Neural cell (in vitro differentiated cells): ENCODE measurements at regions not wholly inside any gene's neighbourhood (a gene's known extent, or its start where the extent isn't known, plus 50 kb on each side); places are given as distances from the start of the nearest gene placed in this dataset.
"Not testable (repeated sequence)": the region's sequence is repeated elsewhere in the genome, so short reads cannot be mapped to it uniquely, and the experiment has no call there.

Experiments used
- H2AFZ ChIP-seq: fragments of 200-600, 300-800 bp; sonication (generic), shearing (Covaris generic); 2 replicates; pipeline ENCODE4 v1.6.0; 2014; ENCODE audit warnings: low read depth, mild to moderate bottlenecking, antibody characterized with exemption, low read length, moderate library complexity
- H3F3A ChIP-seq: fragments of 200-600 bp; shearing (Covaris generic); 2 replicates; pipeline ENCODE4 v1.6.1; 2016; ENCODE audit warnings: mild to moderate bottlenecking, moderate library complexity, mixed read lengths, antibody characterized with exemption, low read length; ENCODE audit not compliant: insufficient read depth, poor library complexity, severe bottlenecking
- H3K27ac ChIP-seq: fragments of 200-600, 300-800 bp; sonication (generic), shearing (Covaris generic); 2 replicates; pipeline ENCODE4 v1.5.1; 2014; ENCODE audit warnings: mild to moderate bottlenecking, low read length, moderate library complexity
- H3K27me3 ChIP-seq: fragments of 300-800, 200-600 bp; sonication (generic), shearing (Covaris generic); 2 replicates; pipeline ENCODE4 v1.6.0; 2014; ENCODE audit warnings: mild to moderate bottlenecking, low read depth, low read length, moderate library complexity; ENCODE audit not compliant: insufficient read depth
- H3K36me3 ChIP-seq: fragments of 300-800, 200-600 bp; sonication (generic), shearing (Covaris generic); 2 replicates; pipeline ENCODE4 v1.5.1; 2014; ENCODE audit warnings: mild to moderate bottlenecking, antibody characterized with exemption, low read length, moderate library complexity; ENCODE audit not compliant: insufficient read depth
- H3K4me2 ChIP-seq: fragments of 300-800, 200-600 bp; sonication (generic), shearing (Covaris generic); 2 replicates; pipeline ENCODE4 v1.6.0; 2014; ENCODE audit warnings: mild to moderate bottlenecking, low read length
- H3K4me3 ChIP-seq: fragments of 300-800, 200-600 bp; sonication (generic), shearing (Covaris generic); 2 replicates; pipeline ENCODE4 v1.5.1; 2014; ENCODE audit warnings: mild to moderate bottlenecking, low read length, moderate library complexity
- H3K79me2 ChIP-seq: fragments of 200-600 bp; shearing (Covaris generic); replicated peaks from 2 replicates; pipeline ENCODE4 v1.6.0; 2014; ENCODE audit warnings: mild to moderate bottlenecking, low read length, moderate library complexity; ENCODE audit not compliant: insufficient read depth
- H3K9ac ChIP-seq: fragments of 300-800, 200-600 bp; sonication (generic), shearing (Covaris generic); 2 replicates; pipeline ENCODE4 v1.6.1; 2016; ENCODE audit warnings: mild to moderate bottlenecking, low read length, mixed read lengths
- H3K9me2 ChIP-seq: fragments of 200-600 bp; shearing (Covaris generic); 2 replicates; pipeline ENCODE4 v1.6.1; 2016; ENCODE audit warnings: mild to moderate bottlenecking, low read length, mixed read lengths; ENCODE audit not compliant: insufficient read depth
- H3K9me3 ChIP-seq: fragments of 200-600, 300-800 bp; sonication (generic), shearing (Covaris generic); 2 replicates; pipeline ENCODE4 v1.6.1; 2016; ENCODE audit warnings: mild to moderate bottlenecking, mixed run types, low read length, moderate library complexity, mixed read lengths
- H4K20me1 ChIP-seq: fragments of 200-600 bp; shearing (Covaris generic); 2 replicates; pipeline ENCODE4 v1.6.1; 2016; ENCODE audit warnings: mild to moderate bottlenecking, mixed run types; ENCODE audit not compliant: insufficient read depth
- CTCF ChIP-seq: fragments of 450-650 bp; IDR thresholded peaks from 2 replicates; pipeline ENCODE4 v1.5.1; 2014; ENCODE audit warnings: antibody characterized with exemption, mild to moderate bottlenecking, moderate library complexity; ENCODE audit not compliant: poor library complexity, severe bottlenecking
- EP300 ChIP-seq: fragments of 450-650 bp; conservative IDR thresholded peaks from 2 replicates; pipeline ENCODE4 v1.6.1; 2014; ENCODE audit warnings: antibody characterized with exemption, mild to moderate bottlenecking, moderate library complexity; ENCODE audit not compliant: poor library complexity, severe bottlenecking
- EZH2 ChIP-seq: fragments of 200-600, 300-800 bp; shearing (Covaris generic), sonication (generic); IDR thresholded peaks from 2 replicates; pipeline ENCODE4 v1.6.1; 2014; ENCODE audit warnings: antibody characterized with exemption, low read length, borderline replicate concordance, mild to moderate bottlenecking; ENCODE audit not compliant: insufficient read depth, poor library complexity, severe bottlenecking
- MXI1 ChIP-seq: fragments of 450-650 bp; conservative IDR thresholded peaks from 2 replicates; pipeline ENCODE4 v1.6.1; 2014; ENCODE audit warnings: antibody characterized with exemption, mild to moderate bottlenecking; ENCODE audit not compliant: poor library complexity, severe bottlenecking
- POLR2AphosphoS5 ChIP-seq: IDR thresholded peaks from 2 replicates; pipeline ENCODE4 v1.6.1; 2012
- RAD21 ChIP-seq: fragments of 450-650 bp; conservative IDR thresholded peaks from 2 replicates; pipeline ENCODE4 v1.6.1; 2014; ENCODE audit warnings: antibody characterized with exemption, mild to moderate bottlenecking, moderate library complexity
- REST ChIP-seq: IDR thresholded peaks from 2 replicates; pipeline ENCODE4 v1.6.1; 2012; ENCODE audit warnings: borderline replicate concordance
- SMC3 ChIP-seq: fragments of 450-650 bp; conservative IDR thresholded peaks from 2 replicates; pipeline ENCODE4 v1.6.1; 2014; ENCODE audit warnings: antibody characterized with exemption, mild to moderate bottlenecking, moderate library complexity; ENCODE audit not compliant: poor library complexity
- TAF1 ChIP-seq: IDR thresholded peaks from 2 replicates; pipeline ENCODE4 v1.6.1; 2012; ENCODE audit warnings: low read depth

DNA sequence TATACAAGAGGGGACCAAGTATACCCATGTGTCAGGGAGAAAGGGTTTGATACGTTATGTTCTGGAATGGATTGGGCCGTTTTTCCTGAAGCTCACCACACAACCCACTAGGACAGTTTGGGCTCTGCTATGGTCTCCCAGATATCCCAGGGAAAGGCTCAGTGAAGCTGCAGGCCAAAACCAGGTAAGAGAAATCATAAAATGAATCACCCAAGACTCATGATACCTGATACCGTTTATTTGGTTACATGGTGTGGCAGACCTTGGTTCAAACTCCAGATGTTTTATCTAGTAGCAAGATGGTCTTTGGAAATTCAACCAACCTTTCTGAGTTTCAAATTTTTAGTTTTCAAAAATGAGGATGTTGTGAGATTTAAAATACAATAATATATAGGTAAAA is 177.6 kb downstream of the C12orf75 start:
- H3K4me2 ChIP-seq: no peak overlapping the region
- no peaks in the 10 kb centered on the region for H3K79me2 ChIP-seq
- H3K9me2 ChIP-seq: no peaks in the 10 kb centered on the region
- H3K4me3 ChIP-seq: no peak overlapping the region
- no peaks in the 10 kb centered on the region for H3K9me3 ChIP-seq
- no peak overlapping the region for H3K27ac ChIP-seq
- no peaks in the 10 kb centered on the region for H3F3A ChIP-seq
- H3K9ac ChIP-seq: no peak overlapping the region
- H4K20me1 ChIP-seq: no peaks in the 10 kb centered on the region
- no peak overlapping the region for H2AFZ ChIP-seq
- TF ChIP-seq EP300 (no peak), REST (no peak), EZH2 (no peak), TAF1 (no peak), MXI1 (no peak), POLR2AphosphoS5 (no peak), RAD21 (no peak), CTCF (no peak), SMC3 (no peak)
- H3K27me3 ChIP-seq: no peaks in the 10 kb centered on the region
- H3K36me3 ChIP-seq: no peaks in the 10 kb centered on the region

DNA sequence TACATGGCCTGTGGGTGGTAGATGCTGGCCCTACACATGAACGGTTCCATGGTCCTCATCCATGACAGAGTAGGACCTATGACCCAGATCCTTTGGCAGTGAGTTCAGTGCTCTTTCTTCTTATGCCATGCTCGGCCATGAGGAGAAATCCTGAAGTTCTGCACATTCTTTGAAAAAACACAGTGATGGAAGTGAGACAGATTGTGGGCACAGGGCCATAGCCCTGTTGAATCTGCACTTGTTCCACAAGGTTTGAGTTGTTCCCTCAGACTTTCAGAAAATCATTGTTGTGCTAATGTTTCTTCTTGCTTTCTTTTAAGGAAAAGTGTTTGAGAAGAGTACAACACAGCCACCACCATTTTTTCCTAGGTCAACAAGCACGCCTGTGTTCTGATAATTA is 180.0 kb downstream of the C12orf75 start:
- no peaks in the 10 kb centered on the region for H3K9me3 ChIP-seq
- H3K4me2 ChIP-seq: no peak overlapping the region
- no peaks in the 10 kb centered on the region for H3K27me3 ChIP-seq
- TF ChIP-seq RAD21: no peak
- no peak for TF ChIP-seq POLR2AphosphoS5
- TF ChIP-seq EZH2: no peak
- no peak for TF ChIP-seq EP300
- TF ChIP-seq SMC3: no peak
- no peak for TF ChIP-seq REST
- TF ChIP-seq MXI1: no peak
- TF ChIP-seq CTCF: no peak
- TF ChIP-seq TAF1: no peak
- H3K9ac ChIP-seq: no peak overlapping the region
- no peaks in the 10 kb centered on the region for H3K9me2 ChIP-seq
- no peak overlapping the region for H3K4me3 ChIP-seq
- no peak overlapping the region for H3K27ac ChIP-seq
- H3K79me2 ChIP-seq: no peaks in the 10 kb centered on the region
- H3F3A ChIP-seq: no peaks in the 10 kb centered on the region
- H4K20me1 ChIP-seq: no peaks in the 10 kb centered on the region
- H3K36me3 ChIP-seq: no peaks in the 10 kb centered on the region
- no peak overlapping the region for H2AFZ ChIP-seq

DNA sequence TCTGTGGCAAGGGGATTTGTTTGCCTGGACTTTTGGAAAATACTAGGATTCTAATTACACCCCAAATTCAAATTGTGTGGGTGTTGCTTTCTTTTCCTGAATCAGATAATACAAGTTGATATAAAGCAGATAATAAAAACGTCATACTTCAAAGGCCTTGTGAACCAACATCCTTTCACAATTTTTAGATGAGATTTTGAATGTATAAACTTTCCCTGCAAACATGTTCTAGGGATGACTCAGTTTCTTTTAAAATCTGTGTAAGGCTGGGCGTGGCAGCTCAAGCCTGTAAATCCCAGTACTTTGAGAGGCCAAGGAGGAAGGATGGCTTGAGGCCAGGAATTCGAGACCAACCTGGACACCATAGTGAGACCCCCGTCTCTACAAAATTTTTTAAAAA is 182.4 kb downstream of the C12orf75 start:
- H3K27ac ChIP-seq, H3K4me2 ChIP-seq, H3K79me2 ChIP-seq, H3K9ac ChIP-seq, H3K36me3 ChIP-seq, H3K9me3 ChIP-seq, H3K27me3 ChIP-seq, H3K4me3 ChIP-seq, H2AFZ ChIP-seq, H3F3A ChIP-seq, H4K20me1 ChIP-seq, H3K9me2 ChIP-seq: not testable (repeated sequence)
